HL-60 (cell line): ENCODE measurements at regions not wholly inside any gene's neighbourhood (a gene's known extent, or its start where the extent isn't known, plus 50 kb on each side); places are given as distances from the start of the nearest gene placed in this dataset.

Experiments used
- POLR2AphosphoS5 ChIP-seq: IDR thresholded peaks from 2 replicates; pipeline ENCODE4 v1.6.1; 2012; ENCODE audit warnings: low read depth
- TF ChIP-seq, protein P1 (sequence below): IDR thresholded peaks from one replicate; pipeline ENCODE4 v1.5.1; 2011; ENCODE audit warnings: low read length, control low read depth, inconsistent platforms; ENCODE audit not compliant: insufficient read depth

DNA sequence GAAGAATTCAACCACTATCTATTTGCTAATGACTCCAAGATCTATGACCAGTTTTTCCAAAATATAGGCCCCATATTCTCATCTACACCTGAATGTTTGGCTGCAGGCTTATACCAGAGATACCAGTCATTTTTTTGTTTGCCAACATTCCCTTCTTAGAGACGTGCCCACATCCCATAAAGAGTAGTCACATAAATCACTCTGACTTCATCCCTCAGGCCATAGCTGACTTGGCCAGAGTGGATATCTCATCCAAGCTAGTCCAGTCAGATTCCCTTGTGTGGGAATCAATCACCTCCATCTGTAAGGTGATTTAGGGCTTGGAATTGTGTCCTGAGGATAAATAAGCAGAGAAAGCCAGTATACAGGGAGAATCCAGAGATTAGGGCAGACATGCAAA is 124.3 kb upstream of the SLC24A2 start:
- TF ChIP-seq, protein P1, sequence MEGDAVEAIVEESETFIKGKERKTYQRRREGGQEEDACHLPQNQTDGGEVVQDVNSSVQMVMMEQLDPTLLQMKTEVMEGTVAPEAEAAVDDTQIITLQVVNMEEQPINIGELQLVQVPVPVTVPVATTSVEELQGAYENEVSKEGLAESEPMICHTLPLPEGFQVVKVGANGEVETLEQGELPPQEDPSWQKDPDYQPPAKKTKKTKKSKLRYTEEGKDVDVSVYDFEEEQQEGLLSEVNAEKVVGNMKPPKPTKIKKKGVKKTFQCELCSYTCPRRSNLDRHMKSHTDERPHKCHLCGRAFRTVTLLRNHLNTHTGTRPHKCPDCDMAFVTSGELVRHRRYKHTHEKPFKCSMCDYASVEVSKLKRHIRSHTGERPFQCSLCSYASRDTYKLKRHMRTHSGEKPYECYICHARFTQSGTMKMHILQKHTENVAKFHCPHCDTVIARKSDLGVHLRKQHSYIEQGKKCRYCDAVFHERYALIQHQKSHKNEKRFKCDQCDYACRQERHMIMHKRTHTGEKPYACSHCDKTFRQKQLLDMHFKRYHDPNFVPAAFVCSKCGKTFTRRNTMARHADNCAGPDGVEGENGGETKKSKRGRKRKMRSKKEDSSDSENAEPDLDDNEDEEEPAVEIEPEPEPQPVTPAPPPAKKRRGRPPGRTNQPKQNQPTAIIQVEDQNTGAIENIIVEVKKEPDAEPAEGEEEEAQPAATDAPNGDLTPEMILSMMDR: no peak
- no peak for TF ChIP-seq POLR2AphosphoS5
